ENCODE measurements at regions not wholly inside any gene's neighbourhood (a gene's known extent, or its start where the extent isn't known, plus 50 kb on each side); places are given as distances from the start of the nearest gene placed in this dataset.
"Not testable (repeated sequence)": the region's sequence is repeated elsewhere in the genome, so short reads cannot be mapped to it uniquely, and the experiment has no call there.

- DNase-seq (ENCODE audit: insufficient read length, low spot score), result no peak
- no peak for TF ChIP-seq POLR2A (IDR thresholded peaks at IDR 0.05; ENCODE audit: low read depth, low read length)
- FAIRE-seq, result no peak
These were observed 147.1 kb upstream of the RREB1 start for GRCh38 chr6:6960571-6961251.

DNA sequence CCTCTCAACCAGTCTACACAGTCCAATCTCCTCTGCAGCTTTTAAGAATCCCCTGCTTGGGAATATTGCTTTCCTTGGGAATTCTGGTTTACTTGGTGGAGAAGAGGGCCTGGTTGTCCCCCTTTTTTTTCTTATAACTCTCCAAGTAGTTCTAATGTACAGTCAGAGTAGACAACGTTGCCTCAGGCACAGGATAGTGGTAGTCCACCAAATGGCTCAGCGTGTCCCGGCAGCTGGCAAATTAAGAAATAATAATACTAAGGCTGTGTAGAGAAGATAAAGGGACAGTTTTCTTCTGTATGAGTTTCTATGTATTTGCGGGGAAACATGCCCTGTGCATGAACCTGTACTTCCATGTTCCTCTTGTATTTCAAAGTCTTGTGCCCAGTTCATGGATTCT lies 145.7 kb upstream of the RREB1 start:
- FAIRE-seq (no peak), DNase-seq (ENCODE audit: insufficient read length, low spot score) (no peak)
- no peak for TF ChIP-seq POLR2A (IDR thresholded peaks at IDR 0.05; ENCODE audit: low read depth, low read length)

DNA sequence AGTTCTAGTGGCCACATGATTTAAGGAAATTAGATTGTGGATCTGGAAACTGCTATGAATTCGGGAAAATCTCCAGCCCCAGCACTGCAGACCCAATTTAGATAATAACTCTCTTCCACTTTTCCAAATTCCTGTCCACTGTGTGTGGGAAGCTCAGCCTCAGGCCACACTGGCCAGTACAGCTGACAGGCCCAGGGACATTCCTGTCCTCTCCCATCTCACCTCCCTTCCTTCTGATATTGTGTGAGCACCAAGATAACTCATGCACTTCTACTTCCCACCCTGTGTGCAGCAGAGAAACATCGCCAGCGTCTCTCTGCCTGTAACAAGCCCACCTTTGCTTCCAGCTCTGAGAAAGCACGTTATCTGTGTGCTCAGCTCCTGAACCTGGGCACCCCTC lies 145.1 kb upstream of the RREB1 start:
- FAIRE-seq, result no peak
- no peak for DNase-seq (ENCODE audit: insufficient read length, low spot score)
- TF ChIP-seq POLR2A (IDR thresholded peaks at IDR 0.05; ENCODE audit: low read depth, low read length), result no peak

- not testable (repeated sequence) for FAIRE-seq; DNase-seq (ENCODE audit: insufficient read length, low spot score)
These were observed 144.4 kb upstream of the RREB1 start for GRCh38 chr6:6963390-6963789.

DNA sequence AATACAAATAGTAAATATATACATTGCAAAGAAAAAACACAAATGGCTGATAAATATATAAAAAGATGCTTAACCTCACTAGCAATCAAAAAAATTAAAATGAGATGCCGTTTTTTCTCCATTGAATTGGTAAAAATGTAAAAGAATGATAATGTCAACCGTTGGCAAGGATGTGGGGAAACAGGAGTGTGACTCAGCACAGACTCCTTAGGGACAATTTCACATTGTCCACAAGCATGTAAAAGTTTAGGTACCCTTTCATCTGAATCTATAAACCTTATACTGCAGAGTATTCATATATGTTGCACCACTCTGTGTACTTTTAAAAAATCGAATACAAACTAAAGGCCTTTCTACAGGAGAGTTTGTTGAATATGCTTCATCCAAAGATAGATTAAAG lies 143.1 kb upstream of the RREB1 start:
- no peak for TF ChIP-seq POLR2A (IDR thresholded peaks at IDR 0.05; ENCODE audit: low read depth, low read length)
- FAIRE-seq, result no peak
- DNase-seq (ENCODE audit: insufficient read length, low spot score), result no peak

DNA sequence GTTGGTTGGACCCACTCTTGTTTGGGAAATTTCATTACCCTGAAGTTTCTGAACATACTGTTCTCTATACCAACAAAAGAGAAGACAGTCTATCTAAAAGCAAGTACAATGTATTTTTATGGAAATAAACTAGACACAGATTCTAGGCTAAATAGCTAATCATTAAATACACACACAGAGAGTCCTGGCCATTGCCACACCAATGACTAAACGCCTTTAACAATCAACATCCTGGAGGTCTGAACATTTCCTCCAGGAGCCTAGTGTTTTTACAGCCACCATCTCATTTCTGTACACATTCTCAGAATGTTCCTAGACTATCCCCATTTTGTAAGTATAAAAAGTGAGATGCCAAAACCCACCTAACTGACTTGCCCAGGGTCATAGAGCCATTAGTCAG lies 141.6 kb upstream of the RREB1 start:
- FAIRE-seq (no peak), DNase-seq (ENCODE audit: insufficient read length, low spot score) (no peak)
- no peak for TF ChIP-seq POLR2A (IDR thresholded peaks at IDR 0.05; ENCODE audit: low read depth, low read length)

DNA sequence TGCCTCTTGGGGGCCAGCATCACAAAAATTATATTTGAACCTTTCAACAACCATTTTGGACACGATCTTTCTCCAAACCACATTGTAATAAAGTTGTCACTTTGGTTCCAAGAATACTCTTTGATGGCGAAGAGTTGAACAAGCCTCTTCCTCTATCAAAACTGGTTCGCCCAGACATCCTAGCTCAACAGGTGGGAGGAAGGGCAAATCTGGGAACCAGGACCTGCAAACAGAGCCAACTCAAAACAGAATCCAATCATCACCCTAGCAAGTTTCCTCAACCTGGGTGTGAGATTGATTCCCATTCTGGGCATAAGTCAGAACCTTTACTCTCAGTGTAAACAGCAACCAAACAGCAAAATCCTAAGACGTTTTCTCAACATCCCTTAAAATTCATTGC lies 141.2 kb upstream of the RREB1 start:
- DNase-seq (ENCODE audit: insufficient read length, low spot score) (no peak), FAIRE-seq (no peak)
- TF ChIP-seq POLR2A (IDR thresholded peaks at IDR 0.05; ENCODE audit: low read depth, low read length), result no peak

GRCh38 chr6:6968357-6968730 lies 139.4 kb upstream of the RREB1 start:
- no peak for TF ChIP-seq POLR2A (IDR thresholded peaks at IDR 0.05; ENCODE audit: low read depth, low read length)
- DNase-seq (ENCODE audit: insufficient read length, low spot score) (no peak), FAIRE-seq (no peak)

GRCh38 chr6:6968731-6969552 lies 138.8 kb upstream of the RREB1 start:
- no peak for FAIRE-seq
- no peak for TF ChIP-seq POLR2A (IDR thresholded peaks at IDR 0.05; ENCODE audit: low read depth, low read length)

GRCh38 chr6:6969761-6970223 lies 138.0 kb upstream of the RREB1 start:
- DNase-seq (ENCODE audit: insufficient read length, low spot score), result no peak
- FAIRE-seq, result no peak
- TF ChIP-seq POLR2A (IDR thresholded peaks at IDR 0.05; ENCODE audit: low read depth, low read length), result no peak

More at GRCh38 chr6:6968731-6969552, 138.8 kb upstream of the RREB1 start:
- no peak for DNase-seq (ENCODE audit: insufficient read length, low spot score)

- TF ChIP-seq POLR2A (IDR thresholded peaks at IDR 0.05; ENCODE audit: low read depth, low read length), result no peak
These were observed 136.9 kb upstream of the RREB1 start for GRCh38 chr6:6970851-6971250.

DNA sequence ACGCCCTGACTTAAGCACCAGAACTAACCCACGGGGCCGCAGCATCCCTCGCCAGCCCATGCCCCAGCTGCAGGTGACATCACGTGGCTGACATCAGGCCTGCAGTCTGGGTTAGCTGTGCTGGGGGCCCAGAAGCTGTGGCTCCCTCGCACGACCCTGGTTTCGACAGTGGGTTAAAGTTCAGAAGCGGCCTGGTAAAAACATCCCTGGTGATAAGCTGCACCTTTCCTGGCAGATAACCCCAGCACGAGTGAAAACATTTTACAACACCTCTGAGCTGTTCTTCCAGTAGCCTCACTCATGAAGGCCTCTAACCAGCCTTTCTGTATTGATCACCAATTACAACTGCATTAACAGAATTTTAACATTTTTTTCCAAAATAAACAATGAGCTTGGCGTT lies 136.4 kb upstream of the RREB1 start:
- no peak for FAIRE-seq
- no peak for DNase-seq (ENCODE audit: insufficient read length, low spot score)
- TF ChIP-seq POLR2A (IDR thresholded peaks at IDR 0.05; ENCODE audit: low read depth, low read length), result no peak

More at GRCh38 chr6:6970851-6971250, 136.9 kb upstream of the RREB1 start:
- no peak for FAIRE-seq
- no peak for DNase-seq (ENCODE audit: insufficient read length, low spot score)

GRCh38 chr6:6972456-6972855 lies 135.3 kb upstream of the RREB1 start:
- FAIRE-seq (no peak), DNase-seq (ENCODE audit: insufficient read length, low spot score) (peak; percentile 25)

GRCh38 chr6:6973721-6974120 lies 134.0 kb upstream of the RREB1 start:
- no peak for FAIRE-seq
- TF ChIP-seq POLR2A (IDR thresholded peaks at IDR 0.05; ENCODE audit: low read depth, low read length), result no peak

More at GRCh38 chr6:6972456-6972855, 135.3 kb upstream of the RREB1 start:
- no peak for TF ChIP-seq POLR2A (IDR thresholded peaks at IDR 0.05; ENCODE audit: low read depth, low read length)

More at GRCh38 chr6:6973721-6974120, 134.0 kb upstream of the RREB1 start:
- no peak for DNase-seq (ENCODE audit: insufficient read length, low spot score)
